Adrenal gland (tissue), 9 donors: ENCODE measurements at regions not wholly inside any gene's neighbourhood (a gene's known extent, or its start where the extent isn't known, plus 50 kb on each side); places are given as distances from the start of the nearest gene placed in this dataset.

Experiments used
- DNase-seq, 7 donors: peaks; one replicate each; pipeline ENCODE4 v3.0.0-alpha.2; 2019 to 2020
- H3K27ac ChIP-seq, 5 donors: fragments of 200-600 bp; sonication (generic) in 4 of 5; 1 replicate in 3 of 5; 2 replicates in 2 of 5; pipeline versions ENCODE4 v1.5.1 to v1.8.0; 2016 to 2020; ENCODE audit warnings: mild to moderate bottlenecking in 1 of 5
- H3K27me3 ChIP-seq: fragments of 200-600 bp; 2 replicates; pipeline ENCODE4 v1.8.0; 2021
- H3K36me3 ChIP-seq, 2 donors: fragments of 200-600 bp; replicated peaks in 1 of 2; 1 replicate in 1 of 2; 2 replicates in 1 of 2; pipeline versions ENCODE4 v1.5.1 to v1.8.0; 2018 to 2022
- H3K4me1 ChIP-seq, 2 donors: fragments of 200-600 bp; replicated peaks in 1 of 2; 1 replicate in 1 of 2; 2 replicates in 1 of 2; pipeline versions ENCODE4 v1.5.1 to v1.8.0; 2018 to 2021
- H3K4me3 ChIP-seq, 4 donors: fragments of 200-600 bp; sonication (generic) in 3 of 4; one replicate each; pipeline ENCODE4 v1.5.1; 2016 to 2018
- H3K9me3 ChIP-seq, 3 donors: fragments of 200-600 bp; sonication (generic) in 1 of 3; replicated peaks in 1 of 3; 1 replicate in 2 of 3; 2 replicates in 1 of 3; pipeline versions ENCODE4 v1.5.1 to v1.8.0; 2016 to 2021
- CTCF ChIP-seq, 6 experiments: fragments of 450-650 bp in 4 of 6; fragments of 200-600 bp in 2 of 6; sonication (generic) in 1 of 6; IDR thresholded peaks; 1 replicate in 5 of 6; 2 replicates in 1 of 6; pipeline versions ENCODE4 v1.5.1 to v1.8.0; 2016 to 2021; ENCODE audit warnings: antibody characterized with exemption in 6 of 6, mild to moderate bottlenecking in 2 of 6, moderate library complexity in 1 of 6
- POLR2A ChIP-seq, 2 donors: fragments of 450-650 bp; IDR thresholded peaks; one replicate each; pipeline ENCODE4 v1.6.1; 2017; ENCODE audit warnings: antibody characterized with exemption in 2 of 2, mild to moderate bottlenecking in 2 of 2, moderate library complexity in 1 of 2
- whole genome bisulfite sequencing, 4 donors: extraction: QIAGEN DNeasy Blood & Tissue Kit in 2 of 4; methylation state at CpG; one replicate each; pipeline versions ENCODE4 v1.1.5 to v1.1.7; 2013 to 2017; 5-methylcytosine and 5-hydroxymethylcytosine counted together
- intact Hi-C, 2 donors: fragments of 100-400 bp; cut with DNase I; formaldehyde crosslinking; loops; one replicate each; pipeline versions ENCODE4 v1.14.1 to v1.15.0; 2022 to 2023
- donor health status: healthy with polysubstance abuse.
- donor health status: Bipolar disorder and iron deficiency.
- donor health status: DM: yes; HTN: yes; CAD: no.
- donor health status: DM: no; HTN: no; CAD: no.
- donor health status: DM: no; HTN: no; CAD: no.

- no peaks in the 10 kb centered on the region for H3K4me1 ChIP-seq
- H3K27ac ChIP-seq, result no peak overlapping the region
- TF ChIP-seq POLR2A (IDR thresholded peaks at IDR 0.05), result no peak
- no peak for TF ChIP-seq CTCF (IDR thresholded peaks at IDR 0.05)
- no peaks in the 10 kb centered on the region for H3K27me3 ChIP-seq
- 79 to 89% (median 85%) methylated on average over 4 of the region's 4 CpGs for WGBS, 4 donors
- H3K9me3 ChIP-seq, result no peaks in the 10 kb centered on the region
- no peak for DNase-seq
- H3K36me3 ChIP-seq, result no peaks in the 10 kb centered on the region
- no peak overlapping the region for H3K4me3 ChIP-seq
- intact Hi-C loops, result no loop called here
Observed at GRCh38 chr5:4188704-4189103, 593.1 kb downstream of the IRX1 start.

GRCh38 chr5:4189317-4189716, 593.7 kb downstream of the IRX1 start:
- peak in 1 of 7 donors; percentile 9 for DNase-seq
- no peak for TF ChIP-seq CTCF (IDR thresholded peaks at IDR 0.05)
- TF ChIP-seq POLR2A (IDR thresholded peaks at IDR 0.05), result no peak
- WGBS, 4 donors, result 53 to 70% (median 61%) methylated on average over 2 of the region's 2 CpGs
- intact Hi-C loops, result no loop called here
- H3K4me1 ChIP-seq, result no peaks in the 10 kb centered on the region
- H3K36me3 ChIP-seq, result no peaks in the 10 kb centered on the region
- H3K4me3 ChIP-seq, result no peak overlapping the region
- H3K27ac ChIP-seq, result no peak overlapping the region
- no peaks in the 10 kb centered on the region for H3K27me3 ChIP-seq
- no peaks in the 10 kb centered on the region for H3K9me3 ChIP-seq

- 86 to 94% (median 90%) methylated on average over 3 of the region's 3 CpGs for WGBS, 4 donors
Observed at GRCh38 chr5:4191041-4191440, 595.4 kb downstream of the IRX1 start.

GRCh38 chr5:4191703-4192102, 596.1 kb downstream of the IRX1 start:
- Histone ChIP-seq H3K9me3 (no peaks in the 10 kb centered on the region), H3K36me3 (no peaks in the 10 kb centered on the region), H3K27me3 (no peaks in the 10 kb centered on the region), H3K4me3 (no peak overlapping the region), H3K27ac (no peak overlapping the region), H3K4me1 (no peaks in the 10 kb centered on the region)
- no peak for DNase-seq
- 85 to 94% (median 91%) methylated on average over 8 to 10 of the region's 10 CpGs for WGBS, 4 donors
- TF ChIP-seq POLR2A (IDR thresholded peaks at IDR 0.05) (no peak), CTCF (IDR thresholded peaks at IDR 0.05) (no peak)
- intact Hi-C loops, result no loop called here

More at GRCh38 chr5:4191041-4191440, 595.4 kb downstream of the IRX1 start:
- intact Hi-C loops, result no loop called here
- no peaks in the 10 kb centered on the region for H3K9me3 ChIP-seq
- no peak overlapping the region for H3K27ac ChIP-seq
- H3K27me3 ChIP-seq, result no peaks in the 10 kb centered on the region
- no peaks in the 10 kb centered on the region for H3K36me3 ChIP-seq
- no peak overlapping the region for H3K4me3 ChIP-seq
- H3K4me1 ChIP-seq, result no peaks in the 10 kb centered on the region
- no peak for DNase-seq
- TF ChIP-seq CTCF (IDR thresholded peaks at IDR 0.05), result no peak
- TF ChIP-seq POLR2A (IDR thresholded peaks at IDR 0.05), result no peak
